HG03064 (cell line): ENCODE measurements at regions not wholly inside any gene's neighbourhood (a gene's known extent, or its start where the extent isn't known, plus 50 kb on each side); places are given as distances from the start of the nearest gene placed in this dataset.

Experiments
- ATAC-seq: cut with Tn5 transposase; IDR thresholded peaks from one replicate; pipeline ENCODE4 v1.9.1; 2021; ENCODE audit warnings: low read depth; ENCODE audit not compliant: unreplicated experiment

DNA sequence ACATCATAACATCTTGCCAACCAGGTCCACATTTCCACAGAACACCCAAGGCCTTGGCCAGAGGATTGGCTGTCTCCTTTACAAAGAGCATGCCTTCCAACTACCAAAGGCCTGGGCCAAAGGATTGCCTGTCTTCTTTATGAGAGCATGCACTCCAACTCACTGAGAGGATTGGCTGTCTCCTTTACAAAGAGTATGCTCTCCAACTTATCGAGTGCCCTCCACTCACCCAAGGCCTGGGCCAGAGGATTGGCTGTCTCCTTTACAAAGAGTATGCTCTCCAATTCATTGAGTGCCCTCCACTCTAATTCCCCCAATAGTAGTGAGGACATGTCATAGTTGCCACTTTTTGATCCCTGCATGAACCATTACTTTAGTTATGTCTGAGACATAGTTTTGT lies 79.9 kb upstream of the TAS2R1 start:
- ATAC-seq = no peak

DNA sequence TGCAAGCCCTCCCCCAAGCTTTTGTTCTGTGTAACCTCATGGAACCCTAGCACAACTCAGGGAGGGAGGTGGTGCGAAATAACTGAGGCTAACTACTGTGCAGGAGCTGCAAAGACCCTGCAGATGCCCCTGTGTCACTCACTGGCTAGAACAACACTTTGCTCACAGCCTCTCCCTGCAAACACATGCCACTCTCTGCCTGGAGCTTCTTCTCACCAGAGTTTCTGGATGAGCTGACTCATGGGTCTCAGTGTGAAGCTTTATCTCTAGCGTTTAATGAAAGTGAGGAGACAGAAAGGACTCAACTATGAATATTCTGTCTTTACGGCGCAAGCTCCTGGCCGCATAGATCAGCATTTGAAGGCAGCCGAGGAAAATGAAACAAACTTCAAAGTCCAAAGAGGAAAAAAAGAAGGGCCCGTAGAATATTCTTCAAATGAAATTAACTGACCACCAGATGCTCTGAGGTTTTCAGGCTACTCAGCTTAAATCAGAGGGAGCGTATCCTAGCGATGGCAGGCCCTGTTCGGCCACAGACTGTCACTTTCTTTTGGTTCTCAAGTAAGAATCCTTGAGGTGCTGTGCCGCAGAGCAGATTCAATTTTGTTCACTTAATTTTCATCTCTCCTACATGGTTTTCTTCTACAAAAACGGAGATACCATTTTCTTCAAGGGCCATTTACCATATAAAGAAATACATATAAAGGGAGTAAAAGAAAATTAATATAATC lies 77.7 kb upstream of the TAS2R1 start:
- ATAC-seq = no peak

GRCh38 chr5:9699681-9700080 lies 69.5 kb upstream of the TAS2R1 start:
- ATAC-seq = no peak

DNA sequence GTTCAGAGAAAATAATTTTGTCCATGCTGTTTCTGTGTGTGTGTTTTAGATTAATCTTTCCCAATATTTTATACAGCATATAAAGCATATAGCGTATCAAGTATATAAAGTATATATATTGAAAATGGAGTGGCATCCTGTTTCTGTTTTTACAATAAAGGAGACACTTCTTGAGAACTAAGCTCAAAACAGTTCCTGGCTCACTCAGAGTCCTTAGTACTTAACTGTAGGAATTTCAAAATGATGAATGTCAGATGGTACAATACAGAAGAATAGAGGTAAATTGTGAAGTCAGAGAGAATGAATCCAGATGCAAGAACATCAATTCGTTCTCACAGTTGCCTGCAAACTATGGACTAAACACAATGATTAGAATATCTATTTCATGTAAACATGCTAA lies 68.7 kb upstream of the TAS2R1 start:
- ATAC-seq = no peak

DNA sequence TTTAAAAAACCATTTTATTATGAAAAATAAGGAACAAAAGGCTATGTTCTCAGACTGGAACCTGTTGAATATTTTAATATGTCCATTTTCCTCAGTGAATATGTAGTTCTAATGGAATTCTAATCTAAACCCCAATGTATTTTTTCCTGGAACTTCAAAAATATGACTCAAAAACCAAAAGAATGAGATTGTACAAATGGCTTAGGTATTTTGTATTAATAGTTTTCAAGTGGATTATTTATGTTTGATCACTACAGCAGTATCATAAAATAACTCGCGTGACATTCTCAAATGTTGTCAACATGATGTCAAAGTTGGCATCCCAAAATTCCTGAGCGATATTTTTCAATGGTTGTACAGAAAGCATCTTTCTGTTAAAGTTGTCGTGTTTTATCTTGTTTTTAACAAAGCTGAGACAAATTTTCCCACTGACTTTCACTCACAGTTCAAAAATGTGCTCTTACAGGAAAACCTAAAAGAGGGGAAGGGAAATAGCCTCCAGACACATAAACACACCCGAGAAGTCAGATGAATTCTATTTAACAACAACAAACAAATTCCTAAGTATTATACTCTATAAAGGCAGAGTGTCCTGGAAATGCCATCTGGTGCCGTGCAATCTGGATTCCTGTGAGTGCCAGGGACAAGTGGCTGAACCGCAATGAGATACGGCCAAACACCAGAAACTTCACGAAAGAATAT lies 68.1 kb upstream of the TAS2R1 start:
- ATAC-seq = no peak

DNA sequence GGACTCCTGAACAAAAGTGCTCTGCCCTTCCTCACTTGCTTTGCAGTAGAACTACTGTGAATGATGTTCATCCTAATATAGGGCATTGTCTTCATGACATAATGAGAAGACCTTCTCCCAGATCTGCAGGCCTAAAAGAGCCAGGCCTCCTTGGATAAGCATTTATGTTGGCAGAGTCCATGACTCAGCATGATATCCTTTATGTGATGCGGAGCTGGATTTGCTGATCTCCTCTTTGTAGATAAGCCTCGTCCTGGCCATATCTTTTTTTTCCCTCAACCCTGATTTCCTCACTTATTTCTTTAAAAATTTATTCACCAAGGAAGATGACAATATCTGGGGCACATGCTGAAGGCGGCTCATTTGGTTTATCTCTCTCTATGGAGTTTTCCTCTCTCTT lies 62.4 kb upstream of the TAS2R1 start:
- ATAC-seq = no peak

GRCh38 chr5:9691261-9691660 lies 61.1 kb upstream of the TAS2R1 start:
- ATAC-seq = no peak

GRCh38 chr5:9690751-9691150 lies 60.6 kb upstream of the TAS2R1 start:
- ATAC-seq = no peak

GRCh38 chr5:9686216-9686615 lies 56.1 kb upstream of the TAS2R1 start:
- no peak for ATAC-seq

DNA sequence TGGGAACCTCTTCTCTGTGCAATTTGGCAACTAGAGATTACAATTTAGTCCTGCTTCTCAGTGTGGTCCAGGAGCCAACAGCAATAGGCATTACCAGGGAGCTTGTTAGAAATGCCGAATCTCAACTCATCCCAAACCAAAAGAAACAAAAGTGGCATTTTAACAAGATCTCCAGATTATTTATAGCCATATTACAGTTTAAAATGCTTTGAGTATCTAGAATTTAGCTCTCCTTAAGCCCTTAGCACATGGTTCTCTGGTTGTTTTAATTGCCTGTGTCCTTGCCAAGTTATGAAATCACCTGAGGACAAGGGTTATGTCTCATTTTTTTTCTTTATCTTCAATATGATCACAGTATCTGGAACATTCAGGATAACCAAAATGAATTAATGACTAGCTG lies 51.6 kb upstream of the TAS2R1 start:
- ATAC-seq = no peak
